H1 (cell line): ENCODE measurements at regions not wholly inside any gene's neighbourhood (a gene's known extent, or its start where the extent isn't known, plus 50 kb on each side); places are given as distances from the start of the nearest gene placed in this dataset.

Experiments used
- CTCF ChIA-PET: fragments of 300-600 bp; sonication (Branson Sonifier 250); formaldehyde crosslinking; loops from one replicate; lab custom pipeline; 2021; ENCODE audit not compliant: partially characterized antibody; lab: Charles Lee
- POLR2A ChIA-PET: fragments of 300-600 bp; sonication (Branson Sonifier 250); formaldehyde crosslinking; loops from one replicate; lab custom pipeline; 2021; ENCODE audit warnings: inconsistent platforms; ENCODE audit not compliant: partially characterized antibody; lab: Charles Lee
- DNase-seq, 2 experiments: peaks; one replicate each; pipeline versions ENCODE4 v3.0.0 to v3.0.0-alpha.2; 2010 to 2022; ENCODE audit warnings: low spot score in 2 of 2, low read depth in 1 of 2, mixed read lengths in 1 of 2
- FAIRE-seq: peaks from 2 replicates; lab custom pipeline; 2011; peaks lifted over from hg19 to GRCh38; lab: Jason Lieb, UNC
- H2AFZ ChIP-seq: 2 replicates; pipeline ENCODE4 v1.8.1; 2012; ENCODE audit warnings: low read length, inconsistent platforms
- H2AK5ac ChIP-seq: 2 replicates; pipeline ENCODE4 v1.6.1; 2013; ENCODE audit warnings: low read depth, low read length
- H2BK120ac ChIP-seq: replicated peaks from 2 replicates; pipeline ENCODE3; 2013; ENCODE audit warnings: low read depth, low read length, inconsistent platforms
- H2BK12ac ChIP-seq: 2 replicates; pipeline ENCODE4 v1.6.1; 2013; ENCODE audit warnings: low read depth, low read length
- H2BK15ac ChIP-seq: 2 replicates; pipeline ENCODE4 v1.6.1; 2013; ENCODE audit warnings: low read length
- H2BK20ac ChIP-seq: 2 replicates; pipeline ENCODE4 v1.6.1; 2013; ENCODE audit warnings: low read length
- H2BK5ac ChIP-seq: 2 replicates; pipeline ENCODE4 v1.6.1; 2013; ENCODE audit warnings: low read depth, low read length
- H3K14ac ChIP-seq: 2 replicates; pipeline ENCODE4 v1.6.1; 2013; ENCODE audit warnings: inconsistent platforms; ENCODE audit not compliant: insufficient read length
- H3K18ac ChIP-seq: 2 replicates; pipeline ENCODE4 v1.6.1; 2013; ENCODE audit warnings: low read length; ENCODE audit errors: extremely low read depth
- H3K23ac ChIP-seq: 2 replicates; pipeline ENCODE4 v1.6.1; 2013; ENCODE audit warnings: inconsistent platforms; ENCODE audit not compliant: insufficient read length
- H3K23me2 ChIP-seq: 2 replicates; pipeline ENCODE4 v1.6.1; 2013; ENCODE audit warnings: low read depth, low read length
- H3K27ac ChIP-seq: 2 replicates; pipeline ENCODE4 v1.6.1; 2011; ENCODE audit warnings: low read depth, low read length, inconsistent platforms
- H3K27me3 ChIP-seq, 4 experiments: replicated peaks in 1 of 4; 1 replicate in 1 of 4; 2 replicates in 3 of 4; pipeline versions ENCODE4 v1.6.1 to v1.8.1; 2011 to 2013; ENCODE audit warnings: low read length in 3 of 4, mild to moderate bottlenecking in 3 of 4, inconsistent platforms in 2 of 4, mixed read lengths in 2 of 4, moderate library complexity in 1 of 4; ENCODE audit not compliant: control insufficient read depth in 3 of 4, insufficient read depth in 3 of 4; ENCODE audit errors: extremely low read depth in 1 of 4
- H3K36me3 ChIP-seq, 4 experiments: 2 replicates each; pipeline versions ENCODE4 v1.6.1 to v1.8.1; 2011 to 2013; ENCODE audit warnings: mild to moderate bottlenecking in 4 of 4, low read length in 3 of 4, moderate library complexity in 2 of 4, control low read depth in 1 of 4, inconsistent platforms in 1 of 4; ENCODE audit not compliant: insufficient read depth in 4 of 4, control insufficient read depth in 2 of 4
- H3K4ac ChIP-seq: replicated peaks from 2 replicates; pipeline ENCODE3; 2013; ENCODE audit warnings: low read length, low read depth, mixed read lengths, inconsistent platforms; ENCODE audit not compliant: insufficient read length
- H3K4me1 ChIP-seq, 4 experiments: replicated peaks in 1 of 4; 1 replicate in 1 of 4; 2 replicates in 3 of 4; pipeline versions ENCODE4 v1.6.1 to v1.8.1; 2011 to 2013; ENCODE audit warnings: low read length in 3 of 4, inconsistent platforms in 2 of 4, mixed read lengths in 1 of 4; ENCODE audit not compliant: insufficient read depth in 4 of 4, control insufficient read depth in 3 of 4
- H3K4me2 ChIP-seq, 2 experiments: 2 replicates each; pipeline versions ENCODE4 v1.6.1 to v1.8.1; 2011 to 2013; ENCODE audit warnings: low read depth in 2 of 2, low read length in 2 of 2, control low read depth in 1 of 2, inconsistent platforms in 1 of 2, mild to moderate bottlenecking in 1 of 2; ENCODE audit not compliant: insufficient read depth in 1 of 2
- H3K4me3 ChIP-seq, 4 experiments: fragments of 200-600, 300-600 bp in 1 of 4; sonication (generic), shearing (Covaris generic), sonication (Bioruptor Twin) in 1 of 4; 2 replicates each; pipeline versions ENCODE4 v1.5.1 to v1.8.1; 2011 to 2016; ENCODE audit warnings: low read length in 4 of 4, low read depth in 3 of 4, control low read depth in 2 of 4, inconsistent platforms in 2 of 4, mild to moderate bottlenecking in 2 of 4, mixed read lengths in 1 of 4, moderate library complexity in 1 of 4; ENCODE audit not compliant: insufficient read depth in 2 of 4; ENCODE audit errors: extremely low read depth in 1 of 4
- H3K56ac ChIP-seq: replicated peaks from 2 replicates; pipeline ENCODE3; 2013; ENCODE audit warnings: low read depth, mild to moderate bottlenecking, mixed read lengths, low read length, inconsistent platforms; ENCODE audit not compliant: insufficient read length
- H3K79me1 ChIP-seq: 2 replicates; pipeline ENCODE4 v1.6.1; 2013; ENCODE audit warnings: low read depth, low read length, control low read depth
- H3K79me2 ChIP-seq, 2 experiments: 2 replicates each; pipeline versions ENCODE4 v1.6.1 to v1.8.1; 2012 to 2013; ENCODE audit warnings: low read length in 2 of 2, mild to moderate bottlenecking in 2 of 2, inconsistent platforms in 1 of 2; ENCODE audit not compliant: insufficient read depth in 2 of 2, control insufficient read depth in 1 of 2
- H3K9ac ChIP-seq, 4 experiments: replicated peaks in 1 of 4; 1 replicate in 1 of 4; 2 replicates in 3 of 4; pipeline versions ENCODE4 v1.6.1 to v1.8.1; 2011 to 2013; ENCODE audit warnings: low read depth in 3 of 4, low read length in 3 of 4, control low read depth in 2 of 4, mild to moderate bottlenecking in 2 of 4, moderate library complexity in 2 of 4, inconsistent platforms in 1 of 4; ENCODE audit errors: extremely low read depth in 1 of 4
- H3K9me3 ChIP-seq, 2 experiments: 2 replicates each; pipeline versions ENCODE4 v1.6.1 to v1.8.1; 2012 to 2013; ENCODE audit warnings: mild to moderate bottlenecking in 2 of 2, moderate library complexity in 2 of 2, control low read depth in 1 of 2, inconsistent platforms in 1 of 2, low read depth in 1 of 2, low read length in 1 of 2, mixed read lengths in 1 of 2; ENCODE audit not compliant: insufficient read depth in 2 of 2
- H4K20me1 ChIP-seq, 2 experiments: replicated peaks in 1 of 2; 2 replicates each; pipeline versions ENCODE3 to v1.8.1; 2011 to 2013; ENCODE audit warnings: inconsistent platforms in 2 of 2, low read length in 2 of 2, mild to moderate bottlenecking in 1 of 2; ENCODE audit not compliant: insufficient read depth in 2 of 2, control insufficient read depth in 1 of 2
- H4K5ac ChIP-seq: 2 replicates; pipeline ENCODE4 v1.6.1; 2013; ENCODE audit warnings: low read length, low read depth, mixed read lengths, inconsistent platforms; ENCODE audit not compliant: insufficient read length
- H4K8ac ChIP-seq: 2 replicates; pipeline ENCODE4 v1.8.0; 2013; ENCODE audit warnings: mild to moderate bottlenecking, moderate library complexity, low read length, inconsistent platforms; ENCODE audit not compliant: insufficient read depth; ENCODE audit errors: extremely low read depth
- H4K91ac ChIP-seq: replicated peaks from 2 replicates; pipeline ENCODE3; 2013; ENCODE audit warnings: low read length, mixed read lengths, inconsistent platforms; ENCODE audit not compliant: insufficient read length
- ATF2 ChIP-seq: IDR thresholded peaks from 2 replicates; pipeline ENCODE4 v1.6.1; 2012; ENCODE audit warnings: low read length, inconsistent platforms
- KDM1A ChIP-seq: fragments of 200-600, 300-600 bp; sonication (generic); IDR thresholded peaks from 2 replicates; pipeline ENCODE4 v1.7.1; 2016; ENCODE audit warnings: mild to moderate bottlenecking, low read length, borderline replicate concordance
- MAX ChIP-seq: IDR thresholded peaks from 2 replicates; pipeline ENCODE4 v1.6.1; 2012; ENCODE audit warnings: inconsistent platforms
- POLR2A ChIP-seq, 2 experiments: IDR thresholded peaks; 1 replicate in 1 of 2; 2 replicates in 1 of 2; pipeline ENCODE4 v1.6.1; 2011; ENCODE audit warnings: low read depth in 2 of 2, low read length in 2 of 2, mild to moderate bottlenecking in 2 of 2; ENCODE audit errors: control extremely low read depth in 1 of 2
- POU5F1 ChIP-seq: IDR thresholded peaks from 2 replicates; pipeline ENCODE4 v1.6.1; 2011; ENCODE audit warnings: low read depth, mild to moderate bottlenecking, low read length, moderate library complexity
- RBBP5 ChIP-seq: IDR thresholded peaks from 2 replicates; pipeline ENCODE4 v1.7.1; 2012; ENCODE audit warnings: low read depth, mild to moderate bottlenecking, inconsistent platforms, low read length, moderate library complexity, borderline replicate concordance
- SIRT6 ChIP-seq: IDR thresholded peaks from one replicate; pipeline ENCODE4 v1.7.1; 2012; ENCODE audit warnings: low read length, inconsistent platforms
- TEAD4 ChIP-seq: IDR thresholded peaks from 2 replicates; pipeline ENCODE4 v1.6.1; 2012; ENCODE audit warnings: low read depth, low read length, inconsistent platforms, mixed read lengths
- USF2 ChIP-seq: IDR thresholded peaks from 2 replicates; pipeline ENCODE4 v1.6.1; 2011; ENCODE audit warnings: low read length, improper control_type of control experiment
- ZNF274 ChIP-seq: IDR thresholded peaks from 2 replicates; pipeline ENCODE4 v1.7.0; 2012; ENCODE audit warnings: low read length, borderline replicate concordance; ENCODE audit errors: extremely low read depth
- WGBS, 2 experiments: shearing (Covaris generic) in 1 of 2; methylation state at CpG; one replicate each; pipeline versions ENCODE4 v1.1.6 to v1.1.7; 2013 to 2015; ENCODE audit warnings: low lambda C conversion rate in 2 of 2, mixed read lengths in 2 of 2, inconsistent platforms in 1 of 2, low coverage in 1 of 2, missing lambda C conversion rate in 1 of 2; ENCODE audit not compliant: insufficient replicate concordance in 2 of 2, insufficient coverage in 1 of 2, insufficient read length in 1 of 2; ENCODE audit errors: extremely low coverage in 1 of 2, missing lambda C conversion rate in 1 of 2; 5-methylcytosine and 5-hydroxymethylcytosine counted together

DNA sequence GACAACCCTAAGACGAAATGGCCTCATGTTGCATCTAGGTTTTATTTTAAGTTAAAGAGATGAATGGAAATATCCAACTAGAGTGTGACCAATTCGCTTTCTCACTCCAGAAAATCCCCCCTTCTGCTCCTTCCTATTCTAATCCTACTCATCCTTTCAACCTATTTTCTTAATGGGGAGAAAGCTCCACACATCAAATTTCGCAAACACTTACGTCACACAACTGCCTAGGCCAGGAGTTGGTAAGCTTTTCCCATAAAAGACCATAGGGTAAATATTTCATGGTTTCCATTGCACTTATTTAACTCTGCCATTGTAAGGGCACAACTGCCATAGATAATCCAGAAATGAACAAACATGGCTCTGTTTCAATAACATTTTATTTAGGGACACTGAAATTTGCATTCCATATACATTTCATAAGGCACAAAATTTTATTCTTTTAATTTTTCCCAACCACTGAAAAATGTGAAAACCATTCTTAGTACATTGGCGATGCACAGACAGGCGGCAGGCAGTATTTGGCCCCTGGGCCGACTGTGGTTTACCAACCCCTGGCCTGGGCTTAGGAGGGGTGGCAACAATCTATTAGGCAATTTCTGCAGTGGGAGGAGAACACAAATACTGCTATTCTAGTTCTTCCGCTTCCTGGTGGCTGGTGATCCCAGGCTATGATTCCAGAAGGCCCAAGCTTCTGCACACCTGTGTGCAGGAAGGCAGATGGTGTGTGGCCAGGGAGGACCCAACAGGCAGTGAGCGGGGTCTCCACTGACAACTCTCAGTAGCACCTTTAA lies 67.2 kb upstream of the FOXN3 start:
- H3K4me3 ChIP-seq, result no peak overlapping the region
- no peaks in the 10 kb centered on the region; the same call in 1 of the 2 replicates for H3K79me1 ChIP-seq
- H2BK120ac ChIP-seq, result no peak overlapping the region
- no peak overlapping the region for H3K4ac ChIP-seq
- H3K23me2 ChIP-seq, result no peaks in the 10 kb centered on the region
- no peaks in the 10 kb centered on the region for H3K27me3 ChIP-seq
- H2AK5ac ChIP-seq, result no peak overlapping the region; the same call in 1 of the 2 replicates
- no peak overlapping the region for H2AFZ ChIP-seq
- H2BK20ac ChIP-seq, result no peak overlapping the region
- 93% methylated on average over 9 of the region's 9 CpGs; no CpG with 5 or more reads in 1 of the 2 experiments for WGBS, 2 experiments
- H4K20me1 ChIP-seq, result no peaks in the 10 kb centered on the region
- ChIA-PET POLR2A (interaction anchor here (0.9 to 1.0 kb wide), 2 partner anchors 9 to 218 kb away, joined by 3 read pairs; no protein-coding TSS in a partner anchor), CTCF (interaction anchor here (0.7 to 1.5 kb wide), 4 partner anchors 20 to 444 kb away, joined by 3 to 5 read pairs (median 3); no protein-coding TSS in a partner anchor)
- no peak overlapping the region for H2BK15ac ChIP-seq
- FAIRE-seq (no peak), DNase-seq (no peak)
- no peak overlapping the region for H4K8ac ChIP-seq
- peaks cover 0 to 44% of the 10 kb centered on the region in 2 experiments; a peak in 2 of 4 replicates for H3K79me2 ChIP-seq
- H3K4me1 ChIP-seq, result peaks cover 0 to 2% (median 0%) of the 10 kb centered on the region in 4 experiments; a peak in 1 of 7 replicates
- H2BK5ac ChIP-seq, result no peak overlapping the region
- no peak overlapping the region for H3K4me2 ChIP-seq
- H4K91ac ChIP-seq, result no peak overlapping the region
- H3K56ac ChIP-seq, result no peak overlapping the region
- no peak overlapping the region for H2BK12ac ChIP-seq
- no peak overlapping the region for H3K9ac ChIP-seq
- H3K9me3 ChIP-seq, result no peaks in the 10 kb centered on the region
- peaks cover 0 to 4% (median 0%) of the 10 kb centered on the region in 4 experiments; a peak in 2 of 8 replicates for H3K36me3 ChIP-seq
- no peak overlapping the region for H3K18ac ChIP-seq
- no peak overlapping the region for H3K27ac ChIP-seq
- H3K23ac ChIP-seq, result no peak overlapping the region
- no peak overlapping the region for H4K5ac ChIP-seq
- no peak overlapping the region for H3K14ac ChIP-seq
- TF ChIP-seq RBBP5, result no peak
- no peak for TF ChIP-seq POLR2A (IDR thresholded peaks at IDR 0.05; ENCODE audit: control extremely low read depth in 1 of 2, low read depth in 2 of 2, low read length in 2 of 2)
- no peak for TF ChIP-seq MAX
- TF ChIP-seq USF2, result no peak
- no peak for TF ChIP-seq ZNF274
- TF ChIP-seq ATF2, result no peak
- TF ChIP-seq KDM1A, result no peak
- no peak for TF ChIP-seq POU5F1
- TF ChIP-seq SIRT6, result no peak
- no peak for TF ChIP-seq TEAD4
